Gastroesophageal sphincter (tissue), 3 donors: ENCODE measurements at regions not wholly inside any gene's neighbourhood (a gene's known extent, or its start where the extent isn't known, plus 50 kb on each side); places are given as distances from the start of the nearest gene placed in this dataset.

Experiments
- EP300 ChIP-seq: sonication (generic); formaldehyde crosslinking; IDR thresholded peaks from one replicate; pipeline ENCODE4 v1.6.1; 2017; ENCODE audit warnings: antibody characterized with exemption, mild to moderate bottlenecking
- POLR2A ChIP-seq, 2 donors: fragments of 450-650 bp; IDR thresholded peaks; one replicate each; pipeline ENCODE4 v1.6.1; 2017; ENCODE audit warnings: antibody characterized with exemption in 2 of 2, mild to moderate bottlenecking in 2 of 2, moderate library complexity in 1 of 2
- POLR2AphosphoS5 ChIP-seq: sonication (generic); formaldehyde crosslinking; IDR thresholded peaks from one replicate; pipeline ENCODE4 v1.6.1; 2017; ENCODE audit warnings: antibody characterized with exemption
- TF ChIP-seq, protein P1 (sequence below), 4 experiments: fragments of 200-600 bp in 2 of 4; fragments of 450-650 bp in 2 of 4; sonication (generic) in 1 of 4; IDR thresholded peaks; one replicate each; pipeline ENCODE4 v1.5.1; 2017 to 2019; ENCODE audit warnings: antibody characterized with exemption in 4 of 4, mild to moderate bottlenecking in 2 of 4, moderate library complexity in 2 of 4

DNA sequence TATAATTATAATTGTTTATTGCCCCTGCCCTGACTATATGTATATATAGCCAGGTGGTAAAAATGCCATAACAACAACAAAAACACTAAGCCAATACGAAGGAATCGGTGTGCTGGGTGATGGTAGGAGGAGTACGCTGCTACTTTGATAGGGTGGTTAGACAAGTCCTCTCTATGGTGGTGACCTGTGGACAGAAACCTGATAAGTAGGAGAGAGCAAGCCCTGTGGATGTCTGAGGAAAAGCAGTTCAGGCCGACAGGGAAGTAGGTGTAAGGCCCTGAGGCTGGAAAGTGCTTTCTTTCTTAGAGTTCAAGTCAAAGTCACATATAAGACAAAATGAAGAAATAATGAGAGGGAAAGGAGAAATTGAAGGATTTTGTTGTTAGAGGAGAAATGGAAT, 823.8 kb upstream of the CELF2 start:
- TF ChIP-seq, protein P1, sequence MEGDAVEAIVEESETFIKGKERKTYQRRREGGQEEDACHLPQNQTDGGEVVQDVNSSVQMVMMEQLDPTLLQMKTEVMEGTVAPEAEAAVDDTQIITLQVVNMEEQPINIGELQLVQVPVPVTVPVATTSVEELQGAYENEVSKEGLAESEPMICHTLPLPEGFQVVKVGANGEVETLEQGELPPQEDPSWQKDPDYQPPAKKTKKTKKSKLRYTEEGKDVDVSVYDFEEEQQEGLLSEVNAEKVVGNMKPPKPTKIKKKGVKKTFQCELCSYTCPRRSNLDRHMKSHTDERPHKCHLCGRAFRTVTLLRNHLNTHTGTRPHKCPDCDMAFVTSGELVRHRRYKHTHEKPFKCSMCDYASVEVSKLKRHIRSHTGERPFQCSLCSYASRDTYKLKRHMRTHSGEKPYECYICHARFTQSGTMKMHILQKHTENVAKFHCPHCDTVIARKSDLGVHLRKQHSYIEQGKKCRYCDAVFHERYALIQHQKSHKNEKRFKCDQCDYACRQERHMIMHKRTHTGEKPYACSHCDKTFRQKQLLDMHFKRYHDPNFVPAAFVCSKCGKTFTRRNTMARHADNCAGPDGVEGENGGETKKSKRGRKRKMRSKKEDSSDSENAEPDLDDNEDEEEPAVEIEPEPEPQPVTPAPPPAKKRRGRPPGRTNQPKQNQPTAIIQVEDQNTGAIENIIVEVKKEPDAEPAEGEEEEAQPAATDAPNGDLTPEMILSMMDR (IDR thresholded peaks at IDR 0.05), result no peak
- TF ChIP-seq POLR2A (IDR thresholded peaks at IDR 0.05), result no peak
- TF ChIP-seq POLR2AphosphoS5, result no peak
- no peak for TF ChIP-seq EP300
